ENCODE measurements at regions not wholly inside any gene's neighbourhood (a gene's known extent, or its start where the extent isn't known, plus 50 kb on each side); places are given as distances from the start of the nearest gene placed in this dataset.
"Not testable (repeated sequence)": the region's sequence is repeated elsewhere in the genome, so short reads cannot be mapped to it uniquely, and the experiment has no call there.

DNA sequence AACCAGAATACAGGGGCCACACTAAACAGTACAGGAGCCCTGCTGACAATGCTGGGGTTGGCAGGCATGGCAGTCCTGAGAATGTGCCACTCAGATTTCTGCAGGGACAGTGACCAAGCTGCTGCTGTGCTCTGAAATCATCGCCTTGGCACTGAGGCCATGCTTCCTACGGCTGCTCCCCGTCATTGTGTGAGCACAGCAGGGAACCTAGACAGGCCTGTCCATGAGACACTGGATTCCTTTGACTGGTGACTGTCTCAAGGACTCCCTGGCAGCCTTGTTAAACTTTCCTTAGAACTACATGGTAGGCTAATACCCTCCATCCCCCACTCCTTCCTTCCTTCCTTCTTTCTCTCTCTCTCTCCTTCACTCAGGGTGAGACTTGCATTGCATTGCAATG lies 111.4 kb downstream of the LUZP4 start:
- DNase-seq (ENCODE audit: low read depth in 3 of 3, low spot score in 2 of 3): no peak

DNA sequence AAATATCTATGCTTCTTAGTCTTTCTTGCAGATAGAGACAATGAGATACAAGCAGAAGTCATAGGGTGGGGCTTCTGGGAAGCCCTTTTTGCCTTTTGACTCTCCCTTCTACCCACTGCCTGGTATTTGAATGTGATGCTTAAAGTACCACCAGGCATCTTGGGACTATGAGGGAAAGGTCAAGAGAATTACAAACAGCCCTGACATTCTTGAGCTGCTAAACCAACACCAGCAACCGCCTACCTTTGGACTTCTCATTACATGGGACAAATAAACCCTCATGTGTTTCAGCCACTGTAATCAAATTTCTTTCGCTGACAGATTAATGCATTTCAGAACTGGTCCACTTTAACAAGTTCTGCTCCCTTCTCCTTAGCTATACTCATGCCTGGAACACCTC lies 112.8 kb downstream of the LUZP4 start:
- DNase-seq (ENCODE audit: low read depth in 3 of 3, low spot score in 2 of 3): no peak

DNA sequence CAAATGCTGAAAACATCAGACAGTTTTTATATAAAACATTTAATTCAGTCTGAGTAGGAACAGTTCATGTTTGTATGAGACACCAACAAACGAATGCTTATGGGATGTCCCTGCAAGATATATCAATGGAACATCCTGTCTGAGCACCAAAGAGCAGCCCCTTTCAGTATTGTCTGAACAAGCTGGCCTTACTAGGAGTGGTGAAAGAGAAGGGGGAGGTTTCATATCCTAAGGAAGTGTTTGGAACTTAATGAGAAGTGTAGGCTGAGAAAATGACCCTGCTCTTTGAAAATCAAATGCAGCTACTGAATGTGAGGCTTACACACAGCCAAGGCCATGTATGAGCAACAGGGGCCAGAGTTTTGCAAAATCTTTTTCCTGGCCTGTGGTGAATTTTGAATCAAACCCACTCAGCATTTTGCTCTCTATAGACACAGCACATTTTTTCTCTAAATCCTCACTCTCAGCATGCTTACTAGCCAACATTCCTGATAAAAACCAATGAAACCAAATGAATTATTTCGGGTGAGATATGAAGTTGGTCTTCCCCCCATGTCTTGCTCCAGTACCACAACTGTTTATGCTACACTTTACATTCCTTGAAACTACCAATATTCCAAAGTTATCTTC lies 119.4 kb downstream of the LUZP4 start:
- DNase-seq (ENCODE audit: low read depth in 3 of 3, low spot score in 2 of 3): no peak

DNA sequence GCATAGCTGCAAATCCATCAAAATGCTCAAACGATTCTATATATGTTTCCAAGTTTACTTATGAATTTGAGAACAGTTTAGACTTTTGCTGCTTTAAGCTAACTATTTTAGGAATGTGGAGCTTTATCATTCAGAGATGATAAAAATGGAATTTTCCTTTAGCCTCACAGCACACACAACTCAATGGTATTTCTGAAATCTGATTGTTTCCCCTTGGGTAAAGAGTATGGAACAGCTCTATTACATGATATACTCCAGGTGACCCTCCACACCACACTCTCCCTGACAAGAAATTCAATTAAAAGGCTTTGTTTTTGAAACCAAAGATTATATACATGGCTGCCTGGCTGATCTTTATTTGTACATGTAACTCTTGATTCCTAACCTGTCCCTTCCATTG lies 120.0 kb downstream of the LUZP4 start:
- no peak for DNase-seq (ENCODE audit: low read depth in 3 of 3, low spot score in 2 of 3)

DNA sequence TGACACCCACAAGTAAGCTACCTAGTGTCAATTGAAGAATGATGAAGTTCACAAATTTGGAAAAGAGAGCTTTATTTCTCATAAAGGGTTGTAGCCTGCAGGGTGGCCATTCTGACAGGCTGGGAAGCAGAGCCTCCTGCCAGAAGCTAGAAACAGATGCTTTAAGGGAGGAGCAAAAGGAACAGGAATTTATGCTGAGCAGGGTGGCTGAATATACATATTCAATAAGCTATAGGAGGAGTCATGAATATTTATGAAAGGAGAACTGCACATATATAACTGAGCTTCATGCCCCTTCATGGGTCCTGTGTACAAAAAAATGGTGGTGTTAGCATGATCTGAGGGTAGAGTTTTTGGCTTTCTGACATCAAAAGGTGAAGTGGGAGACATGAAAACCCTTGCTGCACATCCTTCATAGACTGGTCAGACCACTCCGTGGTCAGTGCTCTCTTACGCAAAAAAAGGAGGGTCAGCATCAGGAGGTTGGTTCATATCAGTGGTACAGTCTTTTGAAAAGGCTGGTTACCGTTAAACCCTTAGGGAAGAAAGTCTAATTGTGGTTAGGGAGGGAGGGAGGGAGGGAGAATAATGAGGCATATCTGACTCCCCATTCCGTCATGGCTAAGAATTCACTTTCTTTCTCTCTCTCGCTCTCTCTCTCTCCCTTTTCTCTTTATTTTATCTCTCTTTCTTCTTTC lies 121.4 kb downstream of the LUZP4 start:
- no peak for DNase-seq (ENCODE audit: low read depth in 3 of 3, low spot score in 2 of 3)

DNA sequence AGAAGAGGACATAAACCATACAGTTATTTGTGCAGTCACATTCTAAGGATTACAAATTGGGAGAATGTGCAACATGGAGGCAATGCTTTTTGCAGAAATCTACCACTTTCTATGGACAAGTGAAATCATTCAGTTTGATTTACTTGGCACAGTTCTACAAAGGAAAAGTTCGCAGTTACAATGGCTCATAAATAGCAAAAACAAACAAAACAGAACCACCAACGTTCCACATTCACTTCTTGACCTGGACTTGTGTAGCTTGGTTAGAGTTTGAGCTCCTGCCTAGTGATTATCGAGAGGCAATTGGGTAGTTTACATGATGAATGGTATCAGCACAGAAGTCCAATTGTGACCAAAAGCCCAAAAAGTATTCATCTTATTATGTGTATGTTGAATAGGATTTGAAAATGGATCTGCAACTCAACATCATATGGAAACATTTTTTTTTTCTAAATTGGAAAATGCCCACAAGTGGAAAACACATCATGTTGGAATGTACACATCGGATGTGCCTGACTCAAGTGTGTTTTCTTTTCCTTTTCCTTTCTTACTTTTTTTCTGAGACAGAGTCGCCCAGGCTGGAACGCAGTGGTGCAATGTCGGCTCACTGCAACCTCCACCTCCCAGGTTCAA lies 123.8 kb downstream of the LUZP4 start:
- no peak for DNase-seq (ENCODE audit: low read depth in 3 of 3, low spot score in 2 of 3)

DNA sequence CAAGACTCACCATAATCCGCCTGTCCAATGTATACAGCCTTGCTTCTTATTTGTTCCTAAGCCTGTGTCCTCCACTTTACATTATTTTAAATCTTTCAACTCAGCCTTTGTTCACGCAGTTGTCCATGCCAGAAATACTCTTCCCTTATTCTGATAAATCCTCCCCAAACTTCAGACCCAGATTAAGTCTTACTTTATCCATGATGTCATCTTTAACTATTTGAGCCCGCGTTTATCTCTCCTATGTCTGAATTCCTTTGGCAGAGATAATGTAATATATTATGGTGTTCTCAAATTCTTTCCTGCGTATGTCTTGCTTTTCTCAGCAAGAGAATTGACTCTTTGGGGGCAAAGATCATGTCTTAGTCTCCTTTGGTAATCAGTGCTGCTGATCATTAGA lies 129.6 kb downstream of the LUZP4 start:
- DNase-seq (ENCODE audit: low read depth in 3 of 3, low spot score in 2 of 3): no peak

DNA sequence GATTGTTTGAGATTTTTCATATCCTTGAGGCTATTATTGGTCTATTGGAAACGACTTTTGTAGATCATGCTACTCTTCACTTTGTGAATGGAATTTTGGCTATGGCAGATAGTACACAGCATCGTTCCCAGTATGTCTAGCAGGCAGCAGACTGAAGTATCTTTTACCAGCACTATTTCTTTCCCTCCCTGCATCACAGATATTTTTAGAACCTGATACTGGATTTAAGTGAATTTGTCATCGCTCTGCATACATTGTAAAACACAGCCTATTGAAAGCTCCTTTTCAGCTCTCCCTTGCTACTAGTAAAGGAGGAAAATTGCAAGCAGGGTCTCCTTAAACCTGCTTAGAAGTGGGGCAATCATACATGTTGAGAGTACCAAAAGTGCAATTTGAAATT lies 133.6 kb downstream of the LUZP4 start:
- DNase-seq (ENCODE audit: low read depth in 3 of 3, low spot score in 2 of 3): no peak

DNA sequence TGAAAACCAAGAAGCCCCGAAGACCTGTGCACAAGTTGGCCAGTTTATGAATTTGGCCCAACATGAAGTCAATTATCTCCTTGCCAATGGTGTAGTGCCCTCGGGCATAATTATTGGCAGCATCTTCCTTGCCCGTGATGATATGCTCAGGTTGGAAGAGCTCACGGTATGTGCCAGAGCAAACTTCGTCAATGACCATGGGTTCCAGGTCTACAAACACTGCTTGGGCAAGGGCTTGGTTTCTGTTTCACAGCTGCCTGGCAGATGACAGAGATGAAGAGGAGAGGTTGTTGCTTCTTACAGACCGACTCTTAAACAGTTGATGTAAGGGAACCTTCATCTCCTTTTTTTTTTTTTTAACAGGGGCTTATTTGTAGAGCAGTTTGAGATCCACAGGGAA lies 135.6 kb upstream of the PLS3 start:
- no peak for DNase-seq (ENCODE audit: low read depth in 3 of 3, low spot score in 2 of 3)

DNA sequence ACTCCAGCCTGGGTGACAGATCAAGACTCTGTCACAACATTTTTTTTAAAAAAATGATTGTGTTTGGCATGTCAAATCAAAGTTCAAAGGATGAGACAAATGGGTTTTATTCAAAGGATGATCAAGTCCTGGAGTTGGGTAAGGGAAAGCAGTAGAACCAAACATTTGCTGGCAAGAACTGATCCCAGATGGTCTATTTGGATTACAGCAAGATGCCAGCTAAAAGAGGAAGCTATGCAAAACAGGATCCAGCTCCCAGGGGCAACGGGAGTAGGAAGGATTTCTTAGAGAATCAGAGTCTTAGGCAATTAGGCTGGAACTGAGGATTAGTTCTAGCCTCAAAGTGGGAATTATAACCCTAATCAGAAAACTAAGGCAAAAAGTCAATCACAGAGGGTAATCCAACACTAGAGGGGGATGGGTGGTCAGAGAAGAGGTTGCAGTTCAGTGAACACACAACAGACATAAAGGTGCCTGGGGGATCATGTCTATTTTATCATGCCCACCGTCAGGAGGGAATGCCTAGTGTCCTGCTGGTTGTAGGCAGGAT lies 133.0 kb upstream of the PLS3 start:
- DNase-seq (ENCODE audit: low read depth in 3 of 3, low spot score in 2 of 3): no peak

DNA sequence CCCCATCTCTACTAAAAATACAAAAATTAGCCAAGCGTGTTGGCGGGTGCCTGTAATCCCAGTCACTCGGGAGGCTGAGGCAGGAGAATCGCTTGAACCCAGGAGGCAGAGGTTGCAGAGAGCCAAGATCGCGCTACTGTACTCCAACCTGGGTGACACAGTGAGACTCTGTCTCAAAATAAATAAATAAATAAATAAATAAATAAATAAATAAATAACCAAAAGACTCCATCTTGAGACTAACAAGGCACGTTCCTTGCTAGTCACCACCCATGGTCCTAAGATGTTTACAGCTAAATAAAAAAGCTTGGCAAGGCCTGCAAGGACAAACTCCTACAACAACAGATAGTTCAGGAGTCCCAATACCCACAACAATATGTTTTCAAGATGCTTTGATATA lies 126.1 kb upstream of the PLS3 start:
- DNase-seq (ENCODE audit: low read depth in 3 of 3, low spot score in 2 of 3): not testable (repeated sequence)

DNA sequence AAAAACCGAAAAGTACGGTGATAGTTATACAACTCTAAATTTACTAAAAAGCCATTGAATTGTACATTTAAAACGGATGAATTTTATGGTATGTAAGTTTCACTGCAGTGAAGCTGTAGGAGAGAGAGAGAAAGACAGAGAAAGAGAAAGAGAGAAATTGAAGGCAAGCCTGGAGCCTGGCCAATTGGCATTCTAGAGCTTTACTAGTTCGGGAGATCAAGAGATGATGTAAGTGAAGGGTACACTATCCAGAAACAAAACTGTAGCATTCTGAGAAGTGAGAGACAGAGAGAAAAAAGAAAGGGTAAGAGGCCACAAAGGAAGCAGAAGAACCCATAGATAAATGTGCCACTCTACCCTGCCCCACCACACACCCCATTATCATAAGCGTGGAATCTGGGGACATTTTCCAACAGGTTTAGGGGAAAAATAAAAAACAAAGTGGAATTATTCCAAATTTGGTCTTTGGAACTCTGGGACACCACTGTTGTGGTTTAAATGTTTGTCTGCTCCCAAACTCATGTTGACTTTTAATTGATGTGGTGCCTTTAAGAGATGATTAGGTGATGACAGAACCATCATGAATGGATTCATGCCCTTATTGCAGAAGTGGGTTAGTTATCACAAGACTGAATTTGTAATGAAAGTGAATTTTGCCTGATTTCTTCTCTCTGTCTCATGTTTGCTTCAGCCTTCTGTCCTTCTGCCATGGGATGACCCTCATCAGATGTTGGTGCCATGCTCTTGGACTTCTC lies 123.0 kb upstream of the PLS3 start:
- DNase-seq (ENCODE audit: low read depth in 3 of 3, low spot score in 2 of 3): no peak

DNA sequence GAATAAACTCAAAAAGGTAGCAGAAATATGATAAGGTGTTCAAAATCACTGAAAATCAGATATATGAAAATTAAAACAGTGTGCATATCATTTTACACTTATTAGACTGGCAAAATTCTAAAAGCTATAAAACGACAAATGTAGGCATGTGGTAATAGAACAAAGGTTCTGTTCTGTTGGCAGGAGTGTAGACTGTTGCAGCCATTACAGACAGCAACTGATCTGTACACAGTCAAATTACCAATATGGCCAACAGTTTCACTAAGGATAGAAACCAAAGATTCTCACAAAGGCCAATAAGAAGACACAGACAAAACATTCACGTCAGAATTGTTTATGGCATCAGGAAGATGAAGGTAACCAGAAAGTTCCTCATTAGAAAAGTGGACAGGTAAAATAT lies 112.8 kb upstream of the PLS3 start:
- DNase-seq (ENCODE audit: low read depth in 3 of 3, low spot score in 2 of 3): no peak

DNA sequence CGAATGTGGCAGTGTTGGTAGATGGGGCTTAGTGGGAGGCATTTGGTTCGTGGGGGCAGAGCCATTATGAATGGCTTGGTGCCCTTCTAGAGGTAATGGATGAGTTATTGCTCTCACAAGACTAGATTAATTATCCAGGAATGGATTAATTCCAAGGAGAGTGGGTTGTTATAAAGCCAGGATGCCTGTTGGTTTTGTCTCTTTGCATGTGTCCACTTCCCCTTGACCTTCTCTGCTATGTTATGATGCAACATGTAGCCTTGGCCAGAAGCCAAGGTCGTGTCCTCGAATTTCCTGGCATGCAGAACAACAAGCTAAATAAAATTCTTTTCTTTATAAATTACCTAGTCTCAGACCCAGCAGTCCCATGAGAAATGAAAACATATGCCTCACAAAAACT lies 111.2 kb upstream of the PLS3 start:
- DNase-seq (ENCODE audit: low read depth in 3 of 3, low spot score in 2 of 3): no peak

DNA sequence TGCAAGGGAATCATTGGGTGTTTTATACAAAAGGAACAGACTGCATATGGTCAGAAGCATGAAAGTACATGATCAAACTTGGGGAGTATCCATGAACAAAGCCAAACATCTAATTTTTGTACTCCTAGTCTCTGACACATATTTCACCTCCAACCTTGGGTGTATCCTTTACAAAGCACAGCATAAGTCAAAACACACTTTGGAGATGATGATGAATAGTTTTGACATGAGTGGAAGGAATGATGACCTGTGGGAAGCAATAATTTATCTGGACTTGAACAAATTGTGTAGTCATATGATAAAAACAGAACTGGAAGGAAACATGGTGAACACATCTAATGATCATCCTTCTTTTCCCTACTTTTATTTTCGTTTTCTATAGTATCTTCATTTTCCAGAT lies 108.7 kb upstream of the PLS3 start:
- DNase-seq (ENCODE audit: low read depth in 3 of 3, low spot score in 2 of 3): no peak

DNA sequence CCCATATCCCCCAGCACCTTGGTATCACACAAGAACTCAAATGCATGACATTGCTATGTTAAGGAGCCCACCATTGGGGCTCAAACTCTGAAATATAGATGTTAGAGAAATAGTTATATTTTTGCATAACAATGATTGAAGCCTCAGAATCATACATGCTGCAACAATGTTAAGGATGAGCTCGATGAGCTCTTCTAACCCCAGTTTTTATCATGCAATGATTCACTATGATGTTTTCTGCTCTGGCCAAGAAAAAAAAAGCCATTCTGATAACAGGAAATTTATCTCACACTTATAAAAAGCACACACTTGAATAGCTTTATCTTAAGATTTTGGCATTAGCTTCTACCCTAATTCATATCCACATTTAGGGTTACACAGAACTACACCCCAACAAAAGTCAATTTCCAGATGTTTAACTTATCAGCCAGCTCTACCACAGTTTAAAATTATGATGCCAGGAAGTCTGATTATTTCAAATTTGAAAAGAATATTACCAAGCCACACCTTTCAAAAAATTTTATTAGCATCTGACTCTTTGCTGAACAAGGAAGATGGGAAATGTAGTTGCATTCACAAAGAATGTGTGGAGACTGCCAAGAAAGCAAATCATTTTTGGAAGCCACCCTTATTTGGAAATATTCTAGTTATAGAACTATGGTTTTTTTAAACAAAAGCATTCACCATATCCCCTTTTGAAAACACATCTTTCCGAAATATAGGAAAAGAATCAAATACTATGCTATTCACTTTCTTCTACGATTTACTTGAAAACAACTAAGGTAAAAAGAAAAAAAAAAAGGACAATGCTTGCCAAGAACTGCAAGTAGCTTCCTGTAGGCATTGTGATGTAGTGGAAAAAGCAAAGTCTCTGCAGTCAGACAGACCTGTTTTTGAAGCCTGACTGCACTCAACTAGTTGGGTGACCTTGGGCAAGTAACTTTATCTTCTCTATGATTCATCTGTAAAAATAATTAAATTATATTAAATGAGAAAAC lies 100.8 kb upstream of the PLS3 start:
- DNase-seq (ENCODE audit: low read depth in 3 of 3, low spot score in 2 of 3): no peak

DNA sequence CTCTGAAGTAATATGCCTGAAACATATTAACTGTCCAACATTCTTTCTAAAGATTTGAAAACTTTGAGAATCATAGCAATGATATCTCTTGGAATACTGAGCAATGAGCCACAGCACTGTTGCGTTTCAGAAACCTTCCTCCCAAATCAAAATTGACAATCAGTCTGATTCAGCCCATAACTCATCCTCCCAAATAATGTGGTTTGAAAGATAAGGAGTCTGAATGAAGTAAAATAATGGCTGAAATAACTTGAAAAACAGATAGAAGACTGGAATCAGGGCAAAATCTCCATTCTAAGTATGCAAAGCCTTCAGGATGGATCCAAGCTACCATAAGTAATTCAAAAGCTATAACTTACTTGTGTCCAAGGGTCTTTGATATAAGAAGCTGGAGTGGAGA lies 98.6 kb upstream of the PLS3 start:
- DNase-seq (ENCODE audit: low read depth in 3 of 3, low spot score in 2 of 3): no peak

DNA sequence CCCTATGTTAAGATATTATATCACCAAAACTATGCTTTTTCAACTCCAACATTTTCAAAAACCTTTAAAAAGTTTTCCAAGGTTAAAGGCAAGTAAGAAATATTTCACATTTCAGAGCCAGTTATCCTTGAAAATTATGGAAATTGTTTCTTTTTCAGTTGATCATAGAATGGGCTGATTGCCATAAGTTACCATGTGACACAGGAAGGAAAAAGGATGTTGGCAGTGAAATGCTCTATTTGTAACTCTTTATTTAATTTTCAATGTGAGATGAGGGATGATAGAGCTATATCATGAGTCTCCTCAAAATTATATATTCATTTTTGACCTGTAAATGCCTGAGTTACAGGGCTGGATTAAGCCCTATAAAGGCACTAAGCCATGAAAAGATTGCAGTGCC lies 93.0 kb upstream of the PLS3 start:
- no peak for DNase-seq (ENCODE audit: low read depth in 3 of 3, low spot score in 2 of 3)

DNA sequence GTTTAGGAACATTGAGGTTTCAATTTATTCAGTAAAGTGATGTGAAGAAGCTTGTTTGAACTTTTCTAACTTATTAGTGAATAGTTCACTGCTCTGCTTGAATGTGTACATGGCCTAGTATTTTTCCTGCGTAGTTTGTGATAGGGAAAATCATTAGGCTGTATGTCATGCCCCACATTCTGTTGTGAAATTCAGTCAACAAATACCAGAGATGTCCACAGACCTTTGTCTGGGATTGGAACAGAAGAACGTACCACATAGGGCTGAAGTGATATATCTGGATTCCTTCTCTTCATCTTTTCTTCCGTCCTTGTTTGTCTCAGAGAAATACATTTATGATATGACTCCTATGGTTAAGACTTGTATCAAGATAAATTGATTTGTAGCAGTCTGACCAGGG lies 88.8 kb upstream of the PLS3 start:
- DNase-seq (ENCODE audit: low read depth in 3 of 3, low spot score in 2 of 3): no peak

DNA sequence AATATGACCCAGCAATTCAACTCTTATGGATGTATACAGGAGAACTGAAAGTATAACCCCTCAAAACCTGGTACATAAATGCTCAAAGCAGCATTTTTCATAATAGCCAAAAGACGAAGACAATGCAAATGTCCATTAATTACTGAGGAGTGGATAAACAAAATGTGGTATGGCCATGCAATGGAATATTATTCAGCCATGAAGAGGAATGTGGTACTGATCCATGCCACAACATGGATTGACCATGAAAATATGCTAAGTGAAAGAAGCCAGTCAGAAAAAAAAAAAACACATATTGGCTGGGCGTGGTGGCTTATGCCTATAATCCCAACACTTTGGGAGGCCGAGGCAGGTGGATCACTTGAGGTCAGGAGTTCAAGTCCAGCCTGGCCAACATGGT lies 74.5 kb upstream of the PLS3 start:
- no peak for DNase-seq (ENCODE audit: low read depth in 3 of 3, low spot score in 2 of 3)
